Stomach smooth muscle (tissue), 2 donors: ENCODE measurements at regions not wholly inside any gene's neighbourhood (a gene's known extent, or its start where the extent isn't known, plus 50 kb on each side); places are given as distances from the start of the nearest gene placed in this dataset.
"Not testable (repeated sequence)": the region's sequence is repeated elsewhere in the genome, so short reads cannot be mapped to it uniquely, and the experiment has no call there.

Experiments
- H3K27ac ChIP-seq: one replicate; pipeline ENCODE4 v1.7.0; 2013; ENCODE audit warnings: mild to moderate bottlenecking, low read length, inconsistent platforms
- H3K27me3 ChIP-seq, 2 donors: one replicate each; pipeline ENCODE4 v1.7.0; 2013; ENCODE audit warnings: low read length in 2 of 2; ENCODE audit not compliant: insufficient read depth in 2 of 2, control insufficient read depth in 1 of 2
- H3K36me3 ChIP-seq, 2 donors: one replicate each; pipeline ENCODE4 v1.7.0; 2013; ENCODE audit warnings: low read length in 2 of 2; ENCODE audit not compliant: control insufficient read depth in 2 of 2, insufficient read depth in 2 of 2
- H3K4me1 ChIP-seq: one replicate; pipeline ENCODE4 v1.7.0; 2013; ENCODE audit warnings: low read length; ENCODE audit not compliant: control insufficient read depth, insufficient read depth
- H3K4me3 ChIP-seq, 2 donors: one replicate each; pipeline ENCODE4 v1.7.0; 2013; ENCODE audit warnings: low read length in 2 of 2
- H3K9ac ChIP-seq, 2 donors: one replicate each; pipeline ENCODE4 v1.7.0; 2013; ENCODE audit warnings: low read length in 2 of 2, mild to moderate bottlenecking in 1 of 2
- H3K9me3 ChIP-seq, 2 donors: one replicate each; pipeline ENCODE4 v1.7.0; 2013; ENCODE audit warnings: low read length in 2 of 2; ENCODE audit not compliant: control insufficient read depth in 2 of 2
- donor health status: healthy.
- donor health status: Pancreatic carcinoma.

GRCh38 chr2:131425231-131425941, 50.5 kb upstream of the TUBA3D start:
- H3K4me1 ChIP-seq: no peaks in the 10 kb centered on the region
- H3K9ac ChIP-seq: no peak overlapping the region
- H3K4me3 ChIP-seq: peak overlapping the region in 1 of 2 donors; percentile 8
- no peak overlapping the region for H3K27ac ChIP-seq
- H3K9me3 ChIP-seq: no peaks in the 10 kb centered on the region
- peaks cover 21 to 26% of the 10 kb centered on the region in 2 donors for H3K27me3 ChIP-seq
- no peaks in the 10 kb centered on the region for H3K36me3 ChIP-seq

GRCh38 chr2:131424605-131425114, 51.3 kb upstream of the TUBA3D start:
- not testable (repeated sequence) for H3K36me3 ChIP-seq, H3K9ac ChIP-seq, H3K4me1 ChIP-seq, H3K9me3 ChIP-seq, H3K27ac ChIP-seq
- peak overlapping the region in 1 of 2 donors; percentile 15 for H3K4me3 ChIP-seq
- H3K27me3 ChIP-seq: peaks cover 18 to 26% of the 10 kb centered on the region in 2 donors

- not testable (repeated sequence) for H3K27ac ChIP-seq, H3K4me1 ChIP-seq, H3K4me3 ChIP-seq, H3K9me3 ChIP-seq, H3K9ac ChIP-seq, H3K36me3 ChIP-seq
- peaks cover 3 to 12% of the 10 kb centered on the region in 2 donors for H3K27me3 ChIP-seq
These were observed 55.2 kb upstream of the TUBA3D start for GRCh38 chr2:131420751-131421150.

- Histone ChIP-seq H3K27me3 (peaks cover 0 to 6% of the 10 kb centered on the region in 2 donors), H3K9me3 (no peaks in the 10 kb centered on the region), H3K9ac (no peak overlapping the region), H3K36me3 (no peaks in the 10 kb centered on the region), H3K27ac (no peak overlapping the region), H3K4me3 (no peak overlapping the region), H3K4me1 (no peaks in the 10 kb centered on the region)
These were observed 55.5 kb upstream of the RAB6D start for GRCh38 chr2:131419441-131419840.

DNA sequence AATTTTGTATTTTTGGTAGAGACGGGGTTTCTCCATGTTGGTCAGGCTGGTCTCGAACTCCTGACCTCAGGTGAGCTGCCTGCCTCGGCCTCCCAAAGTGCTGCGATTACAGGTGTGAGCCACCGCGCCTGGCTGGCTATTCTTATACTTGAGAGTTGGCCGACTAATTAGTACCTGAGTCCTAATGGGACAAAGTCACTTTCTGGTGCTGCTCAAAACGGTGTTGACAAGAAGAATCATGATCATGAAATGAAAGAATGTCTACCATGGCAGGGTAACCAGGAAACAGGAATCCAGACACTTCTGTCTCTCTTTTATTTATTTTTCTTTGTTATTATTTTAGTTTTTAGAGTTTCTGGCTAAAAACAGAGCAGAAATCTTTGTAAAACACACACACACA, 54.7 kb upstream of the RAB6D start:
- Histone ChIP-seq H3K4me3 (no peak overlapping the region), H3K27me3 (peaks cover 0 to 4% of the 10 kb centered on the region in 2 donors), H3K9ac (no peak overlapping the region), H3K27ac (no peak overlapping the region), H3K36me3 (no peaks in the 10 kb centered on the region), H3K4me1 (no peaks in the 10 kb centered on the region), H3K9me3 (no peaks in the 10 kb centered on the region)

DNA sequence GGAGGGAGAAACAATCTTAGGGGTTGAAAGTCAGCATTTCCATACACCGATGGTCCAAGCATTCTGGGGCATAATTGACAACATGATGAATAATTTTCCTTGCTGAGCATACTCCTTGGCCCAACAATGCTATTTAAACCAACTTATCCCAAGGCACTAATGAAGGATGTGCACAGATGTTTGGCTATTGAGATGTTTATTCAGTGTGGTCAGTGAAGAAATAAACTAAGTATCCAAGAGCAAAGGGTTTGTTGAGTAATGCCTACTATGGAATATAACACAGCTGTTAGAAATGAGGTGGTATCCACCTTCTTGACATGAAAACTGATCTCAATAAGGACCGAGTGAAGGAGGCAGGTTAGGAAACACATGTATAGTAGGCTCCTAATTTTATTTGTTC, 53.9 kb upstream of the RAB6D start:
- Histone ChIP-seq H3K9me3 (no peaks in the 10 kb centered on the region), H3K27me3 (peaks cover 0 to 4% of the 10 kb centered on the region in 2 donors), H3K4me3 (no peak overlapping the region), H3K9ac (no peak overlapping the region), H3K36me3 (no peaks in the 10 kb centered on the region), H3K4me1 (no peaks in the 10 kb centered on the region), H3K27ac (no peak overlapping the region)

DNA sequence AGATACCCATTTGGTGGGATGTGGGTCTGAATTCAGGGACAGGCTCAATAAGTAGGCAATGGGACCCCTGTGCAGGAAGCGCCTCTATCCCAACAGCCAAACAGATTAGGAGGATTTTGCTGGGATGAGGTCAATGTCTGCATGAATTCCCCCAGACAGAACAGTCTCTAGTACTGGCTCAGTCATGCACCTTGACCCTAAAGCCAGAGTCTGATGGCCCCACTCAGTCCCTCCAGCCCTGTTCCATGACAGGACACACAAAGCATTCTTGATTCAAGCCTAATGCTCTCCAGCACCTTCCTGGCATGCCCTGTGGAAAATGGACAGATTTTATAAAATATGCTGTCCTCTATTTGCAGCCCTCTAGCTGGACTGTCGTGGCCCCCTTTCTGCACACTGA, 49.8 kb upstream of the RAB6D start:
- Histone ChIP-seq H3K36me3 (no peaks in the 10 kb centered on the region), H3K27me3 (peaks cover 0 to 8% of the 10 kb centered on the region in 2 donors), H3K27ac (no peak overlapping the region), H3K4me1 (no peaks in the 10 kb centered on the region), H3K9ac (no peak overlapping the region), H3K9me3 (no peaks in the 10 kb centered on the region), H3K4me3 (no peak overlapping the region)
